Testis (tissue), 2 donors: ENCODE measurements at regions not wholly inside any gene's neighbourhood (a gene's known extent, or its start where the extent isn't known, plus 50 kb on each side); places are given as distances from the start of the nearest gene placed in this dataset.

Source experiments
- DNase-seq: peaks from one replicate; pipeline ENCODE4 v3.0.0-alpha.2; 2019
- H3K27ac ChIP-seq, 2 donors: fragments of 200-600 bp; sonication (generic); one replicate each; pipeline ENCODE4 v1.5.1; 2019
- H3K27me3 ChIP-seq: fragments of 200-600 bp; sonication (generic); one replicate; pipeline ENCODE4 v1.5.1; 2019
- H3K36me3 ChIP-seq: fragments of 200-600 bp; sonication (generic); one replicate; pipeline ENCODE4 v1.5.1; 2017; ENCODE audit warnings: low read depth; ENCODE audit errors: missing control alignments
- H3K4me1 ChIP-seq: fragments of 200-600 bp; sonication (generic); one replicate; pipeline ENCODE4 v1.5.1; 2019
- H3K4me3 ChIP-seq, 2 donors: fragments of 200-600 bp; sonication (generic); one replicate each; pipeline ENCODE4 v1.5.1; 2017 to 2019
- H3K9me3 ChIP-seq: fragments of 200-600 bp; sonication (generic); one replicate; pipeline ENCODE4 v1.5.1; 2017
- CTCF ChIP-seq, 3 experiments: fragments of 450-650 bp in 2 of 3; fragments of 200-600 bp in 1 of 3; sonication (generic) in 1 of 3; IDR thresholded peaks; one replicate each; pipeline ENCODE4 v1.5.1; 2016 to 2019; ENCODE audit warnings: antibody characterized with exemption in 3 of 3, mild to moderate bottlenecking in 2 of 3, moderate library complexity in 1 of 3
- POLR2A ChIP-seq: fragments of 450-650 bp; IDR thresholded peaks from one replicate; pipeline ENCODE4 v1.6.1; 2017; ENCODE audit warnings: antibody characterized with exemption, mild to moderate bottlenecking, moderate library complexity
- WGBS, 2 donors: methylation state at CpG; one replicate each; pipeline ENCODE4 v1.1.5; 2018; 5-methylcytosine and 5-hydroxymethylcytosine counted together
- intact Hi-C: fragments of 100-400 bp; cut with DNase I; formaldehyde crosslinking; loops from one replicate; pipeline ENCODE4 v1.15.1; 2023; ENCODE audit warnings: low total_unique reads

- Histone ChIP-seq H3K4me1 (no peaks in the 10 kb centered on the region), H3K9me3 (no peaks in the 10 kb centered on the region), H3K4me3 (no peak overlapping the region), H3K27ac (no peak overlapping the region), H3K36me3 (no peaks in the 10 kb centered on the region), H3K27me3 (no peaks in the 10 kb centered on the region)
- no peak for DNase-seq
- intact Hi-C loops = no loop called here
- TF ChIP-seq POLR2A (no peak), CTCF (IDR thresholded peaks at IDR 0.05) (no peak)
- WGBS, 2 donors = 68% methylated on average over 1 of the region's 1 CpG
These were observed 204.2 kb upstream of the HMGA2 start for GRCh38 chr12:65620046-65620445.

GRCh38 chr12:65622056-65622455 is 202.2 kb upstream of the HMGA2 start:
- no peaks in the 10 kb centered on the region for H3K4me1 ChIP-seq
- WGBS, 2 donors = 55 to 65% methylated on average over 6 of the region's 6 CpGs
- no peak overlapping the region for H3K27ac ChIP-seq
- no peaks in the 10 kb centered on the region for H3K36me3 ChIP-seq
- TF ChIP-seq CTCF (IDR thresholded peaks at IDR 0.05) = no peak
- no peak for TF ChIP-seq POLR2A
- H3K4me3 ChIP-seq = no peak overlapping the region
- DNase-seq = peak; percentile 25
- intact Hi-C loops = no loop called here
- H3K27me3 ChIP-seq = no peaks in the 10 kb centered on the region
- H3K9me3 ChIP-seq = no peaks in the 10 kb centered on the region

- H3K4me3 ChIP-seq = no peak overlapping the region
- H3K27ac ChIP-seq = no peak overlapping the region
- no peaks in the 10 kb centered on the region for H3K9me3 ChIP-seq
- TF ChIP-seq POLR2A (no peak), CTCF (IDR thresholded peaks at IDR 0.05) (no peak)
- H3K36me3 ChIP-seq = no peaks in the 10 kb centered on the region
- no peak for DNase-seq
- H3K4me1 ChIP-seq = no peaks in the 10 kb centered on the region
- 71 to 77% methylated on average over 1 of the region's 1 CpG for WGBS, 2 donors
- no peaks in the 10 kb centered on the region for H3K27me3 ChIP-seq
- intact Hi-C loops = no loop called here
These were observed 200.8 kb upstream of the HMGA2 start for GRCh38 chr12:65623507-65623906.

- no peaks in the 10 kb centered on the region for H3K4me1 ChIP-seq
- DNase-seq = no peak
- intact Hi-C loops = no loop called here
- TF ChIP-seq POLR2A (no peak), CTCF (IDR thresholded peaks at IDR 0.05) (no peak)
- H3K27ac ChIP-seq = no peak overlapping the region
- H3K36me3 ChIP-seq = no peaks in the 10 kb centered on the region
- WGBS, 2 donors = 81 to 87% methylated on average over 4 of the region's 4 CpGs
- no peaks in the 10 kb centered on the region for H3K27me3 ChIP-seq
- H3K9me3 ChIP-seq = no peaks in the 10 kb centered on the region
- no peak overlapping the region for H3K4me3 ChIP-seq
These were observed 199.7 kb upstream of the HMGA2 start for GRCh38 chr12:65624554-65625086.

- intact Hi-C loops = no loop called here
- Histone ChIP-seq H3K27me3 (no peaks in the 10 kb centered on the region), H3K27ac (no peak overlapping the region), H3K9me3 (no peaks in the 10 kb centered on the region), H3K4me1 (no peaks in the 10 kb centered on the region), H3K36me3 (no peaks in the 10 kb centered on the region), H3K4me3 (no peak overlapping the region)
- DNase-seq = no peak
- no peak for TF ChIP-seq CTCF (IDR thresholded peaks at IDR 0.05)
- no peak for TF ChIP-seq POLR2A
These were observed 196.2 kb upstream of the HMGA2 start for GRCh38 chr12:65628061-65628460.
